ENCODE measurements at regions not wholly inside any gene's neighbourhood (a gene's known extent, or its start where the extent isn't known, plus 50 kb on each side); places are given as distances from the start of the nearest gene placed in this dataset.

DNA sequence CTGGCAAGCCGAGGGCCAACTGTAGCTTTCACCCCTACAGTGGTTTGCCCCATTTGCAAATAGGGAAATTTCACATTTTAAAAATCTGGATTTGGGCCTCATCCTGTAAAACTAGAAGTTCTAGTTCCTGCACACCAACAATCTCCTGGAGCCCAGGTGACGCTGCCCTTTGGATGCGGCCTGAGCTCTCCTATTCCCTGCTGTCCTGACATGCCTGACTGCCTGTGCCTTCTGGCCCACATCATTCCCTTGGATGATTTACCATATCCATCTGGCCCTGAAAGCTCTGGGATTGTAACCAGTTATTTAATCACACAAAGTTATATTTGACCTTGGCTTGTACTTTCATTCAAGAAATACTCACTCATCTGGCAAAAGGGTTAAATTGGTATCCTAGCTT, 272.3 kb downstream of the ARRDC4 start:
- TF ChIP-seq, protein P1, sequence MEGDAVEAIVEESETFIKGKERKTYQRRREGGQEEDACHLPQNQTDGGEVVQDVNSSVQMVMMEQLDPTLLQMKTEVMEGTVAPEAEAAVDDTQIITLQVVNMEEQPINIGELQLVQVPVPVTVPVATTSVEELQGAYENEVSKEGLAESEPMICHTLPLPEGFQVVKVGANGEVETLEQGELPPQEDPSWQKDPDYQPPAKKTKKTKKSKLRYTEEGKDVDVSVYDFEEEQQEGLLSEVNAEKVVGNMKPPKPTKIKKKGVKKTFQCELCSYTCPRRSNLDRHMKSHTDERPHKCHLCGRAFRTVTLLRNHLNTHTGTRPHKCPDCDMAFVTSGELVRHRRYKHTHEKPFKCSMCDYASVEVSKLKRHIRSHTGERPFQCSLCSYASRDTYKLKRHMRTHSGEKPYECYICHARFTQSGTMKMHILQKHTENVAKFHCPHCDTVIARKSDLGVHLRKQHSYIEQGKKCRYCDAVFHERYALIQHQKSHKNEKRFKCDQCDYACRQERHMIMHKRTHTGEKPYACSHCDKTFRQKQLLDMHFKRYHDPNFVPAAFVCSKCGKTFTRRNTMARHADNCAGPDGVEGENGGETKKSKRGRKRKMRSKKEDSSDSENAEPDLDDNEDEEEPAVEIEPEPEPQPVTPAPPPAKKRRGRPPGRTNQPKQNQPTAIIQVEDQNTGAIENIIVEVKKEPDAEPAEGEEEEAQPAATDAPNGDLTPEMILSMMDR (IDR thresholded peaks at IDR 0.05): no peak
- no peak for TF ChIP-seq EP300 (IDR thresholded peaks at IDR 0.05)
- no peak for TF ChIP-seq POLR2AphosphoS5 (IDR thresholded peaks at IDR 0.05)
- no peak for TF ChIP-seq POLR2A (IDR thresholded peaks at IDR 0.05)

Measured in gastroesophageal sphincter (tissue), 3 donors.